ENCODE measurements at regions not wholly inside any gene's neighbourhood (a gene's known extent, or its start where the extent isn't known, plus 50 kb on each side); places are given as distances from the start of the nearest gene placed in this dataset.

DNA sequence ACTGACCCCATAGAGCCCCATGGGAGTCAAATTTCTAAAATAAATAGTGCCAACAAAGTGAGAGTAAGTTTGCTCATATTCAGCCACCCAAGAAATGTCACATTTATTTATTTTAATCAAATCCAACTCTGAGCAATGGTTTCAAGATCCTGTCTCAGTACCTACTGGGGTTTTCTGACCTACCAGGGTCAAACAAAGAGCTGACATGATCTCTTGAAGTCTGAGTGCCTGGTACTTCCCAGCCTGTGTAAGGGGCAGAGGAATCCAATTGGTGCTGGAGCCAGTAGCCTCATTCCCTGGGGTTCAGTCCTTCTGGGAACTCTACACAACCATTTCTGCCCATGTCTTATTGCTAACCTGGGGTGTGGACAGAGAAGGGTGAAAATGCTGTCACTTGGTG is 104.6 kb upstream of the SERP2 start:
- H3K27ac ChIP-seq: no peak overlapping the region

DNA sequence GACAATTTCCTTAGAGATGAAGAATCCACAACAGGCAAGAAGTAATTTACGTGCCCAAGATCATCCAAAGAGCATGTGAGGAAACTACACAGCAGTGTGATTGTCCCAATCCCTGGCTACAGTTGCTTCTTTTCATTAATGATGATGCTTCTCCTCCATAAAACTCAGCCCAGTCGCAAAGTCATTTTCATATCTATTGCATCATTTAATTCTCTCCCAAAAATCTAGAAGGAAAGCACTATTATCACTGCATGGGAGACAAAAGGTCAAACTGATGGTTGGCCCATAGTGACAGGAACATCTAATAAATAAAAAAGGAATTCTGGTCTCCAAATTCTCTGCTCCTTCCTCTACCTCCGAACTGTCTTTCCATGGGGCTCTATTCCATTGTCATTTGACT is 103.5 kb upstream of the SERP2 start:
- Histone ChIP-seq H3K9me3 (no peaks in the 10 kb centered on the region), H3K36me3 (no peaks in the 10 kb centered on the region), H3K27ac (no peak overlapping the region), H3K4me3 (no peak overlapping the region), H3K27me3 (no peaks in the 10 kb centered on the region), H3K4me1 (no peaks in the 10 kb centered on the region), H3K9ac (ENCODE audit: low read depth in 2 of 2, low read length in 2 of 2) (no peak overlapping the region)
- no peak for DNase-seq
- TF ChIP-seq, protein P1, sequence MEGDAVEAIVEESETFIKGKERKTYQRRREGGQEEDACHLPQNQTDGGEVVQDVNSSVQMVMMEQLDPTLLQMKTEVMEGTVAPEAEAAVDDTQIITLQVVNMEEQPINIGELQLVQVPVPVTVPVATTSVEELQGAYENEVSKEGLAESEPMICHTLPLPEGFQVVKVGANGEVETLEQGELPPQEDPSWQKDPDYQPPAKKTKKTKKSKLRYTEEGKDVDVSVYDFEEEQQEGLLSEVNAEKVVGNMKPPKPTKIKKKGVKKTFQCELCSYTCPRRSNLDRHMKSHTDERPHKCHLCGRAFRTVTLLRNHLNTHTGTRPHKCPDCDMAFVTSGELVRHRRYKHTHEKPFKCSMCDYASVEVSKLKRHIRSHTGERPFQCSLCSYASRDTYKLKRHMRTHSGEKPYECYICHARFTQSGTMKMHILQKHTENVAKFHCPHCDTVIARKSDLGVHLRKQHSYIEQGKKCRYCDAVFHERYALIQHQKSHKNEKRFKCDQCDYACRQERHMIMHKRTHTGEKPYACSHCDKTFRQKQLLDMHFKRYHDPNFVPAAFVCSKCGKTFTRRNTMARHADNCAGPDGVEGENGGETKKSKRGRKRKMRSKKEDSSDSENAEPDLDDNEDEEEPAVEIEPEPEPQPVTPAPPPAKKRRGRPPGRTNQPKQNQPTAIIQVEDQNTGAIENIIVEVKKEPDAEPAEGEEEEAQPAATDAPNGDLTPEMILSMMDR (IDR thresholded peaks at IDR 0.05): no peak
- intact Hi-C loops (cut with DNase I): no loop called here

More for the DNA sequence above, 104.6 kb upstream of the SERP2 start:
- no peaks in the 10 kb centered on the region for H3K36me3 ChIP-seq
- TF ChIP-seq, protein P1 (IDR thresholded peaks at IDR 0.05): no peak
- no peaks in the 10 kb centered on the region for H3K4me1 ChIP-seq
- DNase-seq: no peak
- no peak overlapping the region for H3K4me3 ChIP-seq
- intact Hi-C loops (cut with DNase I): no loop called here
- H3K9me3 ChIP-seq: no peaks in the 10 kb centered on the region
- no peak overlapping the region for H3K9ac ChIP-seq (ENCODE audit: low read depth in 2 of 2, low read length in 2 of 2)
- H3K27me3 ChIP-seq: no peaks in the 10 kb centered on the region

DNA sequence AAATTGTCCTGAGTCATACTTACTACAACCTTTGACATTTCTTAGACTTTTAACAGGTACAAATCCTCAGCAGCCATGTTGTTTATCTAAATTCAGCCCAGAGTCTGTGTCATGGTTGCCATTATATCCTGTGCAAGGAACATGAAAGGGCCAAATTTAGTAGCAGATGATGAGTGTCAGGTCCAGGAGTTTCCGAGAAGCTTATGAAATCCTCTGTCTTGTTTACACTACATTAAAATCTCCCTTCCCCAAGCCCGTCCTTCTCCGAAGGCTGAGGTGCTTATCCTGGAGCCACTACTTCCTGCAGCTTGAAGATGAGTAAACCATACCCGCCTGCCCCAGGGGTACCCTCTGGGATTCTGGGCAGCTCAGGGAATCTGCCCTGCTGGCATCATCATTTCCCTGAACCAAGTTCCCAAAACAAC is 102.6 kb upstream of the SERP2 start:
- Histone ChIP-seq H3K36me3 (no peaks in the 10 kb centered on the region), H3K9ac (ENCODE audit: low read depth in 2 of 2, low read length in 2 of 2) (no peak overlapping the region), H3K27ac (peak overlapping the region; percentile 14), H3K4me1 (no peaks in the 10 kb centered on the region), H3K27me3 (no peaks in the 10 kb centered on the region), H3K4me3 (no peak overlapping the region), H3K9me3 (no peaks in the 10 kb centered on the region)
- intact Hi-C loops (cut with DNase I): no loop called here
- no peak for DNase-seq
- TF ChIP-seq, protein P1 (IDR thresholded peaks at IDR 0.05): no peak

DNA sequence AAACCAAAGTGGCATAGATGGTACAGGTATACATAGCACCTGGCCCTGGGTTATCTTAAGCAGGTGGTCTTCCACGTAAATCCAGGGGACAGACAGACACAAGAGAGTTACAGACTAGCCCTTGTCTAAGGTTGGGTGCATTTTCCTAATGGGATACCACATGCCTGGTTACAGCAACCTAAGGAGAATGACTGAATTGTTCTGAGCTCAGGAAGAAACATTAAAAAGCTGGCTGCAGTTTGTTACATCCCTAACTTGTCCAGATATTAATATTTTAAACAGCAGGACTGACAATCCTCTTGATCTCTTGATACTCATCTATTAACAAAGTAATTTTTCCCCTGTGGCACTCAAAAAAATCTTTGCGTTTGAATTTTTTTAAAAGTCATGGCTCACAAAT is 102.2 kb upstream of the SERP2 start:
- Histone ChIP-seq H3K4me3 (no peak overlapping the region), H3K9me3 (no peaks in the 10 kb centered on the region), H3K27me3 (no peaks in the 10 kb centered on the region), H3K36me3 (no peaks in the 10 kb centered on the region), H3K27ac (peak overlapping the region; percentile 14), H3K9ac (ENCODE audit: low read depth in 2 of 2, low read length in 2 of 2) (no peak overlapping the region), H3K4me1 (no peaks in the 10 kb centered on the region)
- intact Hi-C loops (cut with DNase I): no loop called here
- DNase-seq: no peak
- TF ChIP-seq, protein P1 (IDR thresholded peaks at IDR 0.05): no peak

DNA sequence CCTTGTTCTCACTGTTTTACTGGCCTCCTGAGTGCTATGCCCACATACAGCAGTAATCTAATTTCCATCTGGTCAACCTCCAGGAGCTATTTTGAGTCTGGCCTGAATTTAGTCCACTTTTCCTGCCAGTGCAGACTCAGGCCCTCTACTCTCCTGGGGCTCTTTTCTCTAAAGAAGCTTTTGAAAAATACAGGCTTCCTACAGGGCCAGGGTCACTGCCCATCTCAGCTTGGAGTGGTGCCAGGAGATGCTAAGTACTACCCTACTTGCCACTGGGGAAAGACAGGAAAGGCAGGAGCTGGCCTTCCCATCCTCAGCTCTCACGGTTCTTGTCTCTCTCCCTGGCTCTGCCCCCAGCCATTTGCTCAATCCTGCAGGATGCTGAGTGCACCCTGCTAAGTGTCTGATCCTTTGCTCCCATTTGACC is 101.7 kb upstream of the SERP2 start:
- no peaks in the 10 kb centered on the region for H3K27me3 ChIP-seq
- peak overlapping the region; percentile 14 for H3K27ac ChIP-seq
- H3K9me3 ChIP-seq: no peaks in the 10 kb centered on the region
- H3K4me3 ChIP-seq: no peak overlapping the region
- no peaks in the 10 kb centered on the region for H3K4me1 ChIP-seq
- intact Hi-C loops (cut with DNase I): no loop called here
- H3K9ac ChIP-seq (ENCODE audit: low read depth in 2 of 2, low read length in 2 of 2): no peak overlapping the region
- DNase-seq: no peak
- TF ChIP-seq, protein P1 (IDR thresholded peaks at IDR 0.05): no peak
- H3K36me3 ChIP-seq: no peaks in the 10 kb centered on the region

DNA sequence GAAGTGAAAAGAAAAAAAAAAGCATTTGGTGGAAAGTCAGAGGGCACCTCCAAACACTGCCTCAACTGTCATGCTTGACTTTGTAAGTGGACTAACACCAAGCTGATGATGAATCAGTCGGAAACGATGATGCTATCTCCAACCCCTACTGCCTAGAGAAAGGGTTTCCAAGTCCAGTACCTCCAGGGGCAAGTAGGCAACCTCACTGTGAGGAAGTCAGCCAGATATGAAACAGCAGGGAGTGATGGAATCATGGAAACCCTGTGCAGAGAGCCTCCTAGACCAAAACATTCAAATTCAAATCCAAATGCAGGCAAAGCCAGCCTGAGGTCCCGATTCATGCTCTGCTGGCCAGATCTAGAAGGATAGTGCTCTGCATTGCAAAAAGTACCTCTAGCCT is 100.9 kb upstream of the SERP2 start:
- TF ChIP-seq, protein P1 (IDR thresholded peaks at IDR 0.05): no peak
- no peak overlapping the region for H3K9ac ChIP-seq (ENCODE audit: low read depth in 2 of 2, low read length in 2 of 2)
- H3K4me1 ChIP-seq: no peaks in the 10 kb centered on the region
- no peaks in the 10 kb centered on the region for H3K36me3 ChIP-seq
- intact Hi-C loops (cut with DNase I): no loop called here
- H3K27ac ChIP-seq: no peak overlapping the region
- H3K4me3 ChIP-seq: no peak overlapping the region
- DNase-seq: no peak
- no peaks in the 10 kb centered on the region for H3K27me3 ChIP-seq
- H3K9me3 ChIP-seq: no peaks in the 10 kb centered on the region
